ENCODE measurements at regions not wholly inside any gene's neighbourhood (a gene's known extent, or its start where the extent isn't known, plus 50 kb on each side); places are given as distances from the start of the nearest gene placed in this dataset.

DNA sequence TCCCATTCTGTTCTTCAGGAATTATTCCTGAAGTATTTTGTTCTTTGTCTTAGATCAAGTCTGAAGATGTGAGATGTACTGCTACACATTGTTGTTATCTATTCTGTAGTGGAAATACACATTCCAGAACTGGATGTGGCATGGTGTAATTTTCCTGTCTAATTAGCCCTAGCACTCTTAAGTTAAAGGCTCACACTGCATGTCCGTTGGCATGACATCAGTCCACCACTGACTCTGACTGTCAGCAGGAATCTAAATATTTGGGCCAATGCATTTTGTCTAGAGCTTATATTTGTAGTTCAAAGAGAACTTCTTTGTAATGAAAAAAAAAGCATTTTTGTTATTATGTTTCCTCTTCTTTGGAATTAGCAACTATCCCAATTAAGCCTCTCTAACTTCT is 201.0 kb downstream of the S1PR1 start:
- Histone ChIP-seq H3K9me3 (no peaks in the 10 kb centered on the region), H3K27ac (replicated peaks in 1 of 4) (no peak overlapping the region), H3K27me3 (no peaks in the 10 kb centered on the region), H3K36me3 (no peaks in the 10 kb centered on the region), H3K4me1 (peaks cover 0 to 7% (median 0%) of the 10 kb centered on the region in 4 donors), H3K4me3 (no peak overlapping the region)
- WGBS = 78% methylated on average over 1 of the region's 1 CpG
- TF ChIP-seq, protein P1, sequence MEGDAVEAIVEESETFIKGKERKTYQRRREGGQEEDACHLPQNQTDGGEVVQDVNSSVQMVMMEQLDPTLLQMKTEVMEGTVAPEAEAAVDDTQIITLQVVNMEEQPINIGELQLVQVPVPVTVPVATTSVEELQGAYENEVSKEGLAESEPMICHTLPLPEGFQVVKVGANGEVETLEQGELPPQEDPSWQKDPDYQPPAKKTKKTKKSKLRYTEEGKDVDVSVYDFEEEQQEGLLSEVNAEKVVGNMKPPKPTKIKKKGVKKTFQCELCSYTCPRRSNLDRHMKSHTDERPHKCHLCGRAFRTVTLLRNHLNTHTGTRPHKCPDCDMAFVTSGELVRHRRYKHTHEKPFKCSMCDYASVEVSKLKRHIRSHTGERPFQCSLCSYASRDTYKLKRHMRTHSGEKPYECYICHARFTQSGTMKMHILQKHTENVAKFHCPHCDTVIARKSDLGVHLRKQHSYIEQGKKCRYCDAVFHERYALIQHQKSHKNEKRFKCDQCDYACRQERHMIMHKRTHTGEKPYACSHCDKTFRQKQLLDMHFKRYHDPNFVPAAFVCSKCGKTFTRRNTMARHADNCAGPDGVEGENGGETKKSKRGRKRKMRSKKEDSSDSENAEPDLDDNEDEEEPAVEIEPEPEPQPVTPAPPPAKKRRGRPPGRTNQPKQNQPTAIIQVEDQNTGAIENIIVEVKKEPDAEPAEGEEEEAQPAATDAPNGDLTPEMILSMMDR (IDR thresholded peaks at IDR 0.05) = no peak
- TF ChIP-seq POLR2AphosphoS5 (IDR thresholded peaks at IDR 0.05) = no peak
- no peak for TF ChIP-seq POLR2A (IDR thresholded peaks at IDR 0.05; ENCODE audit: low read depth)
- no peak for TF ChIP-seq EP300 (IDR thresholded peaks at IDR 0.05)
- DNase-seq (ENCODE audit: extremely low spot score) = no peak
- intact Hi-C loops (cut with DNase I) = no loop called here

GRCh38 chr1:101438359-101438758 is 201.5 kb downstream of the S1PR1 start:
- Histone ChIP-seq H3K4me3 (no peak overlapping the region), H3K27me3 (no peaks in the 10 kb centered on the region), H3K27ac (replicated peaks in 1 of 4) (no peak overlapping the region), H3K36me3 (no peaks in the 10 kb centered on the region), H3K9me3 (no peaks in the 10 kb centered on the region), H3K4me1 (peaks cover 0 to 7% (median 0%) of the 10 kb centered on the region in 4 donors)
- 51% methylated on average over 3 of the region's 3 CpGs for WGBS
- intact Hi-C loops (cut with DNase I) = no loop called here
- TF ChIP-seq, protein P1 (IDR thresholded peaks at IDR 0.05) = peak in 1 of 3 experiments; percentile 8
- TF ChIP-seq EP300 (IDR thresholded peaks at IDR 0.05) (no peak), POLR2AphosphoS5 (IDR thresholded peaks at IDR 0.05) (no peak), POLR2A (IDR thresholded peaks at IDR 0.05; ENCODE audit: low read depth) (no peak)
- DNase-seq (ENCODE audit: extremely low spot score) = no peak

DNA sequence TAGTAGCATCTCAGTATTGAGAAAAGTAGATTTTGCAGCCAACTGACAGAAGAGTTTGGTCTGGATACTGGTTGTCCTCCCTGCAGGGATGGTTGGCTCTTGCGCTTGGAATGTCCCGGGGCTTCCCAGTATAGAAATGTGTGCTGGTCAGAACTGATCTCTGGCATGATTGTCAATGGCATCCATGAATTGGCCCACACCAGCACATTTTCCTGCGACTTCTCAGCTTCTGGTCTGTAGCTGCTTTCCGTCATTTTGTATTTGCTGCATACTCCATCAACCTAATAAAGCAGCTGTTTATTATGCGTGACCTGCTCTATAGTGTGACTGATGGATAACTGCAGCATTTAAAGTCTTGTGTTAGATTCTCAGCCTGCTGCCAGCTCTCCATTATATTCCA is 203.7 kb downstream of the S1PR1 start:
- H3K4me1 ChIP-seq = peaks cover 0 to 7% (median 0%) of the 10 kb centered on the region in 4 donors
- no peak overlapping the region for H3K4me3 ChIP-seq
- no peak for DNase-seq (ENCODE audit: extremely low spot score)
- no peaks in the 10 kb centered on the region for H3K27me3 ChIP-seq
- 46% methylated on average over 5 of the region's 5 CpGs for WGBS
- no peaks in the 10 kb centered on the region for H3K36me3 ChIP-seq
- no peaks in the 10 kb centered on the region for H3K9me3 ChIP-seq
- no peak overlapping the region for H3K27ac ChIP-seq (replicated peaks in 1 of 4)
- intact Hi-C loops (cut with DNase I) = no loop called here
- TF ChIP-seq POLR2A (IDR thresholded peaks at IDR 0.05; ENCODE audit: low read depth) (no peak), POLR2AphosphoS5 (IDR thresholded peaks at IDR 0.05) (no peak), EP300 (IDR thresholded peaks at IDR 0.05) (no peak)
- TF ChIP-seq, protein P1 (IDR thresholded peaks at IDR 0.05) = no peak

GRCh38 chr1:101444381-101444780 is 207.6 kb downstream of the S1PR1 start:
- WGBS = 87% methylated on average over 3 of the region's 3 CpGs
- Histone ChIP-seq H3K27me3 (no peaks in the 10 kb centered on the region), H3K27ac (replicated peaks in 1 of 4) (no peak overlapping the region), H3K36me3 (no peaks in the 10 kb centered on the region), H3K9me3 (no peaks in the 10 kb centered on the region), H3K4me3 (no peak overlapping the region), H3K4me1 (peaks cover 0 to 7% (median 0%) of the 10 kb centered on the region in 4 donors)
- no peak for DNase-seq (ENCODE audit: extremely low spot score)
- no peak for TF ChIP-seq POLR2AphosphoS5 (IDR thresholded peaks at IDR 0.05)
- TF ChIP-seq POLR2A (IDR thresholded peaks at IDR 0.05; ENCODE audit: low read depth) = no peak
- TF ChIP-seq, protein P1 (IDR thresholded peaks at IDR 0.05) = no peak
- no peak for TF ChIP-seq EP300 (IDR thresholded peaks at IDR 0.05)
- intact Hi-C loops (cut with DNase I) = no loop called here
